Amygdala (tissue), 56 donors: ENCODE measurements at regions not wholly inside any gene's neighbourhood (a gene's known extent, or its start where the extent isn't known, plus 50 kb on each side); places are given as distances from the start of the nearest gene placed in this dataset.

Source experiments
- DNase-seq, 56 donors: peaks; one replicate each; lab custom pipeline; 2025; lab: John Stamatoyannopoulos, UW

DNA sequence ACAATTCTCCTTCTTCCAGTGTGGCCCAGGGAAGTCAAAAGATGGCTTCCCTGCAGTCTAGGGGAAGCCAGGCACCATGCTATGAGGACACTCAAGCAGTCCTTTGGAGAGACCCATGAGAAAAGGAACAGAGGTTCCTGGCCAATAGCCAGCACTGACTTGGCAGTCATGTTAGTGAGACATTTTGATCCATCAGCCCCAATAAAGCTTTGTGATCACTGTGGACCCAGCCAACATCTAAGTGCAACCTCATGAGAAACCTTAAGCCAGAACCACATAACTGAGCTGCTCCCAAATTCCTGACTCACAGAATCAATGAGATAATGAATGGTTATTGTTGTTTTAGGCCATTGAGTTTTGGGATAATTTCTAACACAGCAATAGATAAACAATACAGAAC, 51.0 kb upstream of the NAP1L1 start:
- no peak for DNase-seq
